Fibroblast of lung (primary cell): ENCODE measurements at regions not wholly inside any gene's neighbourhood (a gene's known extent, or its start where the extent isn't known, plus 50 kb on each side); places are given as distances from the start of the nearest gene placed in this dataset.

ENCODE experiments used
- DNase-seq, 2 donors: peaks; one replicate each; pipeline versions ENCODE4 v3.0.0 to v3.0.0-alpha.2; 2010; ENCODE audit warnings: low read depth in 2 of 2
- H2AFZ ChIP-seq: 2 replicates; pipeline ENCODE4 v1.5.1; 2012; ENCODE audit warnings: low read length, control low read depth, inconsistent platforms
- H3K27ac ChIP-seq: 2 replicates; pipeline ENCODE4 v1.5.1; 2011; ENCODE audit warnings: low read length, control low read depth; ENCODE audit not compliant: insufficient read depth
- H3K27me3 ChIP-seq: 2 replicates; pipeline ENCODE4 v1.5.1; 2011; ENCODE audit warnings: mild to moderate bottlenecking, low read length; ENCODE audit not compliant: control insufficient read depth, insufficient read depth
- H3K36me3 ChIP-seq: 2 replicates; pipeline ENCODE4 v1.5.1; 2011; ENCODE audit warnings: low read length; ENCODE audit not compliant: control insufficient read depth, insufficient read depth
- H3K4me1 ChIP-seq: 2 replicates; pipeline ENCODE4 v1.5.1; 2011; ENCODE audit warnings: low read length; ENCODE audit not compliant: control insufficient read depth, insufficient read depth; ENCODE audit errors: extremely low read depth
- H3K4me2 ChIP-seq: 2 replicates; pipeline ENCODE4 v1.5.1; 2011; ENCODE audit warnings: low read length, control low read depth; ENCODE audit not compliant: insufficient read depth; ENCODE audit errors: extremely low read depth
- H3K4me3 ChIP-seq, 4 experiments: fragments of 200-600 bp in 1 of 4; sonication (generic) in 1 of 4; replicated peaks in 1 of 4; 2 replicates each; pipeline ENCODE4 v1.5.1; 2011 to 2016; ENCODE audit warnings: low read length in 4 of 4, low read depth in 3 of 4, mild to moderate bottlenecking in 3 of 4, control low read depth in 2 of 4, inconsistent platforms in 1 of 4, mixed read lengths in 1 of 4; ENCODE audit not compliant: insufficient read depth in 1 of 4; ENCODE audit errors: control extremely low read depth in 1 of 4
- H3K79me2 ChIP-seq: 2 replicates; pipeline ENCODE4 v1.5.1; 2012; ENCODE audit warnings: mild to moderate bottlenecking, low read length, inconsistent platforms; ENCODE audit not compliant: control insufficient read depth, insufficient read depth
- H3K9ac ChIP-seq: 2 replicates; pipeline ENCODE4 v1.5.1; 2011; ENCODE audit warnings: mild to moderate bottlenecking, low read length, control low read depth; ENCODE audit not compliant: insufficient read depth
- H3K9me3 ChIP-seq: 2 replicates; pipeline ENCODE4 v1.5.1; 2012; ENCODE audit warnings: low read depth, low read length; ENCODE audit not compliant: control insufficient read depth, insufficient read depth
- H4K20me1 ChIP-seq: 2 replicates; pipeline ENCODE4 v1.5.1; 2011; ENCODE audit warnings: low read length; ENCODE audit not compliant: control insufficient read depth, insufficient read depth; ENCODE audit errors: extremely low read depth
- EZH2 ChIP-seq: IDR thresholded peaks from 2 replicates; pipeline ENCODE4 v1.5.1; 2012; ENCODE audit warnings: low read length, control low read depth, mild to moderate bottlenecking; ENCODE audit errors: missing control alignments
- TF ChIP-seq, protein P1 (sequence below), 2 donors: IDR thresholded peaks in 1 of 2; conservative IDR thresholded peaks in 1 of 2; 1 replicate in 1 of 2; 2 replicates in 1 of 2; pipeline ENCODE4 v1.5.1; 2011 to 2012; ENCODE audit warnings: low read length in 2 of 2, control low read depth in 1 of 2, inconsistent platforms in 1 of 2, low read depth in 1 of 2, mild to moderate bottlenecking in 1 of 2

DNA sequence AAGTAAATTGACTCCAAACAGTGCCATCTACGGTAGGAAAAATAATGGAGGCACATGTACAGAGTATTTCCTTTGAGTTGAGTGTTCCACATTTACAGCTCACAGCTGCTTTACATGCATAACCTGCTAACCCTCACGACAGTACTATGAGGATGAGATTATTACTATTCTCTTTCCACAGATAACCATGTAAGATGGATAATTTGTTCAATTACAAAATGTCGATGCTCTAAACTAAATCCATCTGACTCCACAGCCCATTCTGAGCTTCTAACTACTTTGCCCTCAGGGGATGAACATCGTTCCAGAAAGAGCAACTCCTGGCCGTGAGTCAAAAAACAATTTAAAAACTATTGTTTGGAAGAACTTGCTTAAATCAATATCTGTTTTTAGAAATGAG lies 330.4 kb upstream of the NWD2 start:
- Histone ChIP-seq H2AFZ (no peak overlapping the region), H3K9ac (no peak overlapping the region), H3K4me3 (no peak overlapping the region), H3K4me2 (no peak overlapping the region), H3K4me1 (no peaks in the 10 kb centered on the region), H3K9me3 (no peaks in the 10 kb centered on the region), H3K27ac (no peak overlapping the region), H3K36me3 (no peaks in the 10 kb centered on the region), H3K79me2 (no peaks in the 10 kb centered on the region), H3K27me3 (no peaks in the 10 kb centered on the region), H4K20me1 (no peaks in the 10 kb centered on the region)
- DNase-seq = no peak
- TF ChIP-seq, protein P1, sequence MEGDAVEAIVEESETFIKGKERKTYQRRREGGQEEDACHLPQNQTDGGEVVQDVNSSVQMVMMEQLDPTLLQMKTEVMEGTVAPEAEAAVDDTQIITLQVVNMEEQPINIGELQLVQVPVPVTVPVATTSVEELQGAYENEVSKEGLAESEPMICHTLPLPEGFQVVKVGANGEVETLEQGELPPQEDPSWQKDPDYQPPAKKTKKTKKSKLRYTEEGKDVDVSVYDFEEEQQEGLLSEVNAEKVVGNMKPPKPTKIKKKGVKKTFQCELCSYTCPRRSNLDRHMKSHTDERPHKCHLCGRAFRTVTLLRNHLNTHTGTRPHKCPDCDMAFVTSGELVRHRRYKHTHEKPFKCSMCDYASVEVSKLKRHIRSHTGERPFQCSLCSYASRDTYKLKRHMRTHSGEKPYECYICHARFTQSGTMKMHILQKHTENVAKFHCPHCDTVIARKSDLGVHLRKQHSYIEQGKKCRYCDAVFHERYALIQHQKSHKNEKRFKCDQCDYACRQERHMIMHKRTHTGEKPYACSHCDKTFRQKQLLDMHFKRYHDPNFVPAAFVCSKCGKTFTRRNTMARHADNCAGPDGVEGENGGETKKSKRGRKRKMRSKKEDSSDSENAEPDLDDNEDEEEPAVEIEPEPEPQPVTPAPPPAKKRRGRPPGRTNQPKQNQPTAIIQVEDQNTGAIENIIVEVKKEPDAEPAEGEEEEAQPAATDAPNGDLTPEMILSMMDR (conservative IDR thresholded peaks at IDR 0.05 in 1 of 2, IDR thresholded peaks at IDR 0.05 in 1 of 2; ENCODE audit: low read depth in 1 of 2, low read length in 2 of 2) = no peak
- no peak for TF ChIP-seq EZH2

DNA sequence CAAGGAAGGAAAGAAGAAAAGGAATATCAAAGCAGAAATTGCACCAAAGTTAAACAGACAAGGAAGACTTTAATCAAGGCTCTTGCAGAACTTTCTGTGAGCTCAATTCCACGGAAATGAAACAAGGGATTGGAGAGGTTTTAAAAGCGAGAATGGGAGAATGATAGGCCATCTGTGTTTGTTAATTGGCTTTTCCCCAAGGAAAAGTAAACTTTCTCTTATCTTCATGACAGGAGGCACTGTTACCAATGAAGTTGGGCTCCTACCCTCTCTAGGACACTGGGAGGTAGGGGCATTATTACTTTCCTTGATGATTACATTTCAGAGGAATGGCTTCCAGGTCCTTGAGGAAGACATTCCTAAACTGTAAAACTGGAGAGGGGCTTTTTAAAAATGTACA lies 328.8 kb upstream of the NWD2 start:
- Histone ChIP-seq H3K4me2 (no peak overlapping the region), H3K4me3 (no peak overlapping the region), H3K27me3 (no peaks in the 10 kb centered on the region), H2AFZ (no peak overlapping the region), H3K4me1 (no peaks in the 10 kb centered on the region), H3K9ac (no peak overlapping the region), H4K20me1 (no peaks in the 10 kb centered on the region), H3K79me2 (no peaks in the 10 kb centered on the region), H3K36me3 (no peaks in the 10 kb centered on the region), H3K27ac (no peak overlapping the region), H3K9me3 (no peaks in the 10 kb centered on the region)
- DNase-seq = no peak
- TF ChIP-seq, protein P1 (conservative IDR thresholded peaks at IDR 0.05 in 1 of 2, IDR thresholded peaks at IDR 0.05 in 1 of 2; ENCODE audit: low read depth in 1 of 2, low read length in 2 of 2) = no peak
- TF ChIP-seq EZH2 = no peak

DNA sequence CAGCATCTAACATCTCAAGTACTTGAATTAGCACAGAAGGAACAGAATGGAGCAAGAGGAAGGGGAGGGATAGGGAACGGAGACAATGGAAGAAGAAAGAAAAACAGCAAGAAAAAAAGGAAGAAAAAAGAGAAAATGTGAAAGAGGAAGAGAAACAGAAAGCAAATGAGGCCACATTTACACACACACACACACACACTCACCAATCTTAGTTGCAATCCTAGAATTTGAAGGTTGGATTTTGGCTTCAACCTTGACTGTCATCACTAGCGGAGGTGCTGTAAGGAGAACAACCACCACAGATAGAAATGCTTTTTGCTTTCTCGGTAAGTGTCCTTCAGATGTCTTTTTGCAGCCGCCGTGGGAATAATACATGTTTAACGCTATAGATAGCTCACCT lies 327.1 kb upstream of the NWD2 start:
- no peak for TF ChIP-seq EZH2
- TF ChIP-seq, protein P1 (conservative IDR thresholded peaks at IDR 0.05 in 1 of 2, IDR thresholded peaks at IDR 0.05 in 1 of 2; ENCODE audit: low read depth in 1 of 2, low read length in 2 of 2) = no peak
- Histone ChIP-seq H3K9me3 (no peaks in the 10 kb centered on the region), H3K9ac (no peak overlapping the region), H3K27ac (no peak overlapping the region), H4K20me1 (no peaks in the 10 kb centered on the region), H3K4me2 (no peak overlapping the region), H3K36me3 (no peaks in the 10 kb centered on the region), H2AFZ (no peak overlapping the region), H3K79me2 (no peaks in the 10 kb centered on the region), H3K27me3 (no peaks in the 10 kb centered on the region), H3K4me1 (no peaks in the 10 kb centered on the region), H3K4me3 (no peak overlapping the region)
- no peak for DNase-seq
